Upper lobe of left lung (tissue), 4 donors: ENCODE measurements at regions not wholly inside any gene's neighbourhood (a gene's known extent, or its start where the extent isn't known, plus 50 kb on each side); places are given as distances from the start of the nearest gene placed in this dataset.

Experiments used
- EP300 ChIP-seq, 4 donors: sonication (generic); formaldehyde crosslinking; IDR thresholded peaks; one replicate each; pipeline ENCODE4 v1.5.1; 2017; ENCODE audit warnings: antibody characterized with exemption in 4 of 4, control low read depth in 2 of 4
- TF ChIP-seq, protein P1 (sequence below), 6 experiments: fragments of 450-650 bp in 4 of 6; fragments of 200-600 bp in 2 of 6; sonication (generic) in 2 of 6; IDR thresholded peaks; one replicate each; pipeline ENCODE4 v1.5.1; 2016 to 2019; ENCODE audit warnings: antibody characterized with exemption in 6 of 6

GRCh38 chr13:37158481-37158880, 53.0 kb upstream of the CSNK1A1L start:
- TF ChIP-seq, protein P1, sequence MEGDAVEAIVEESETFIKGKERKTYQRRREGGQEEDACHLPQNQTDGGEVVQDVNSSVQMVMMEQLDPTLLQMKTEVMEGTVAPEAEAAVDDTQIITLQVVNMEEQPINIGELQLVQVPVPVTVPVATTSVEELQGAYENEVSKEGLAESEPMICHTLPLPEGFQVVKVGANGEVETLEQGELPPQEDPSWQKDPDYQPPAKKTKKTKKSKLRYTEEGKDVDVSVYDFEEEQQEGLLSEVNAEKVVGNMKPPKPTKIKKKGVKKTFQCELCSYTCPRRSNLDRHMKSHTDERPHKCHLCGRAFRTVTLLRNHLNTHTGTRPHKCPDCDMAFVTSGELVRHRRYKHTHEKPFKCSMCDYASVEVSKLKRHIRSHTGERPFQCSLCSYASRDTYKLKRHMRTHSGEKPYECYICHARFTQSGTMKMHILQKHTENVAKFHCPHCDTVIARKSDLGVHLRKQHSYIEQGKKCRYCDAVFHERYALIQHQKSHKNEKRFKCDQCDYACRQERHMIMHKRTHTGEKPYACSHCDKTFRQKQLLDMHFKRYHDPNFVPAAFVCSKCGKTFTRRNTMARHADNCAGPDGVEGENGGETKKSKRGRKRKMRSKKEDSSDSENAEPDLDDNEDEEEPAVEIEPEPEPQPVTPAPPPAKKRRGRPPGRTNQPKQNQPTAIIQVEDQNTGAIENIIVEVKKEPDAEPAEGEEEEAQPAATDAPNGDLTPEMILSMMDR (IDR thresholded peaks at IDR 0.05): no peak
- TF ChIP-seq EP300 (IDR thresholded peaks at IDR 0.05): no peak
